ENCODE measurements at regions not wholly inside any gene's neighbourhood (a gene's known extent, or its start where the extent isn't known, plus 50 kb on each side); places are given as distances from the start of the nearest gene placed in this dataset.

DNA sequence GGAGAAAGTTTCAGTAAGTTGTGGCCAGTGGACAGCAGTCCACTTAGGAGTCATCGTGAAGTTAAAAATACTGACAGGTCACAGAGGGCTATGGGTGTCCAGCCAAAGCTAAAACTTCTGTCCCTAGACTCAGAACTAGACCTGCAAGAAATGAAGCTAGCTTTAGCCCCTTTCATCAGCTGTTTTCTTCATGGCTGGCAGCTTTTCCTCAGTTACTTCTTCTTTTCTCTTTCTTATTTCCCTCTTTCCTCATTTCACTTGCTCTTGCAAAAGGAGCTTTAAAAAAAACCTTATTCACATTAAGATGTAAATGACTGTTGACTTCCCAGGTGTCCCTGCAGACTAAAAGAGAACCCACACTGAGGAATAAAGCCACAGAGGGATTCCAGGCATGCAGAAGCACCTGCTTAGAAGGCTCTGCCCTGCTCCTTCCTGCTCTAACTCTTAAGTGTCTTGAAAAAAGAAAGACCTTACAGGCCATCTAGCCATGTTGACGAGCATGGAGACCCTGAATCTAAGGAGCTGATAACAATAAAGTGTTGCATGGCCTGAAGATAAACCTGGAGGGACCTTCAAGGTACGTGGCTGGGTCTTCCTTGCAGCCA is 69.7 kb upstream of the CCND2 start:
- H3K18ac ChIP-seq (ENCODE audit: low read depth, low read length): no peak overlapping the region
- H3K36me3 ChIP-seq (ENCODE audit: control insufficient read depth, insufficient read depth, low read length): no peaks in the 10 kb centered on the region
- TF ChIP-seq RCOR1 (IDR thresholded peaks at IDR 0.05; ENCODE audit: insufficient replicate concordance, low read length) (no peak), CEBPB (IDR thresholded peaks at IDR 0.05; ENCODE audit: low read depth, low read length) (no peak), ELK1 (IDR thresholded peaks at IDR 0.05; ENCODE audit: borderline replicate concordance, low read depth, low read length) (no peak), POLR2A (IDR thresholded peaks at IDR 0.05; ENCODE audit: low read depth, low read length) (no peak), BHLHE40 (IDR thresholded peaks at IDR 0.05; ENCODE audit: low read depth, low read length) (no peak), FOS (IDR thresholded peaks at IDR 0.05; ENCODE audit: low read depth, low read length) (no peak), RFX5 (IDR thresholded peaks at IDR 0.05; ENCODE audit: low read depth, low read length) (no peak), SMC3 (IDR thresholded peaks at IDR 0.05; ENCODE audit: low read depth, low read length) (no peak), MAFK (IDR thresholded peaks at IDR 0.05; ENCODE audit: low read depth, low read length) (no peak), USF2 (IDR thresholded peaks at IDR 0.05; ENCODE audit: low read depth, low read length) (no peak), RAD21 (IDR thresholded peaks at IDR 0.05; ENCODE audit: low read length) (no peak)
- TF ChIP-seq, protein P1, sequence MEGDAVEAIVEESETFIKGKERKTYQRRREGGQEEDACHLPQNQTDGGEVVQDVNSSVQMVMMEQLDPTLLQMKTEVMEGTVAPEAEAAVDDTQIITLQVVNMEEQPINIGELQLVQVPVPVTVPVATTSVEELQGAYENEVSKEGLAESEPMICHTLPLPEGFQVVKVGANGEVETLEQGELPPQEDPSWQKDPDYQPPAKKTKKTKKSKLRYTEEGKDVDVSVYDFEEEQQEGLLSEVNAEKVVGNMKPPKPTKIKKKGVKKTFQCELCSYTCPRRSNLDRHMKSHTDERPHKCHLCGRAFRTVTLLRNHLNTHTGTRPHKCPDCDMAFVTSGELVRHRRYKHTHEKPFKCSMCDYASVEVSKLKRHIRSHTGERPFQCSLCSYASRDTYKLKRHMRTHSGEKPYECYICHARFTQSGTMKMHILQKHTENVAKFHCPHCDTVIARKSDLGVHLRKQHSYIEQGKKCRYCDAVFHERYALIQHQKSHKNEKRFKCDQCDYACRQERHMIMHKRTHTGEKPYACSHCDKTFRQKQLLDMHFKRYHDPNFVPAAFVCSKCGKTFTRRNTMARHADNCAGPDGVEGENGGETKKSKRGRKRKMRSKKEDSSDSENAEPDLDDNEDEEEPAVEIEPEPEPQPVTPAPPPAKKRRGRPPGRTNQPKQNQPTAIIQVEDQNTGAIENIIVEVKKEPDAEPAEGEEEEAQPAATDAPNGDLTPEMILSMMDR (conservative IDR thresholded peaks at IDR 0.05; ENCODE audit: low read depth, low read length): no peak
- H2BK120ac ChIP-seq (ENCODE audit: low read depth, low read length): no peak overlapping the region
- H3K79me1 ChIP-seq (ENCODE audit: low read depth in 1 of 2, low read length in 2 of 2): no peaks in the 10 kb centered on the region
- no peak overlapping the region for H2AK5ac ChIP-seq (ENCODE audit: low read depth, low read length)
- H3K4me1 ChIP-seq (ENCODE audit: control insufficient read depth, insufficient read depth, low read length): no peaks in the 10 kb centered on the region
- in situ Hi-C loops (cut with MboI; ENCODE audit: low sequenced_read_pairs) (no loop called here), dilution Hi-C loops (cut with HindIII; ENCODE audit: low sequenced_read_pairs, unreplicated experiment) (no loop called here), intact Hi-C loops (cut with micrococcal nuclease) (no loop called here)
- no peak overlapping the region for H2AK9ac ChIP-seq (replicated peaks; ENCODE audit: low read depth, low read length, poor library complexity)
- DNase-seq (no peak), ATAC-seq (ENCODE audit: low read depth) (no peak)
- H2AFZ ChIP-seq (replicated peaks; ENCODE audit: low read length, poor library complexity): no peak overlapping the region
- no peak overlapping the region for H3K56ac ChIP-seq (ENCODE audit: extremely low read depth, insufficient read depth, low read length)
- no peak overlapping the region for H3K14ac ChIP-seq (replicated peaks; ENCODE audit: low read depth, low read length)
- H3K27me3 ChIP-seq (ENCODE audit: control insufficient read depth, insufficient read depth, low read length): peaks cover 3% of the 10 kb centered on the region
- ChIA-PET CTCF (no interaction called here), POLR2A (ENCODE audit: unreplicated experiment) (no interaction called here)
- no peak overlapping the region for H3K27ac ChIP-seq (ENCODE audit: insufficient read depth, low read length)
- H2BK20ac ChIP-seq (ENCODE audit: low read depth, low read length): no peak overlapping the region
- H3K23ac ChIP-seq (ENCODE audit: low read depth, low read length): no peak overlapping the region
- WGBS, 2 experiments (ENCODE audit: extremely low coverage in 2 of 2, insufficient read length in 1 of 2): 8% methylated on average over 2 of the region's 3 CpGs; no CpG with 5 or more reads in 1 of the 2 experiments
- no peak overlapping the region for H3K4me2 ChIP-seq (ENCODE audit: low read depth, low read length)
- no peak overlapping the region for H3K9ac ChIP-seq (ENCODE audit: low read depth, low read length)
- no peak overlapping the region for H3K4ac ChIP-seq (ENCODE audit: low read depth, low read length)
- no peak overlapping the region for H4K91ac ChIP-seq (ENCODE audit: insufficient read depth, low read depth, low read length)
- H4K20me1 ChIP-seq (ENCODE audit: insufficient read depth, low read length): no peaks in the 10 kb centered on the region
- H2BK15ac ChIP-seq (ENCODE audit: low read depth, low read length): no peak overlapping the region
- H2BK5ac ChIP-seq (ENCODE audit: low read depth, low read length, poor library complexity, severe bottlenecking): no peak overlapping the region
- no peaks in the 10 kb centered on the region for H3K9me1 ChIP-seq (ENCODE audit: insufficient read depth, low read length)
- no peak overlapping the region for H3K4me3 ChIP-seq (ENCODE audit: insufficient read depth, low read depth, low read length)
- H4K8ac ChIP-seq (ENCODE audit: low read depth in 2 of 2, low read length in 2 of 2): no peak overlapping the region
- H4K5ac ChIP-seq (ENCODE audit: low read depth, low read length): no peak overlapping the region
- no peaks in the 10 kb centered on the region for H3K9me3 ChIP-seq (ENCODE audit: control insufficient read depth, insufficient read depth, low read length)
- BruUV-seq (replicated peaks): no TSS peak

Measured in IMR-90 (cell line).